RKO (cell line): ENCODE measurements at regions not wholly inside any gene's neighbourhood (a gene's known extent, or its start where the extent isn't known, plus 50 kb on each side); places are given as distances from the start of the nearest gene placed in this dataset.

Source experiments
- DNase-seq: peaks from one replicate; pipeline ENCODE4 v3.0.0-alpha.2; 2016; ENCODE audit warnings: low spot score

GRCh38 chr4:130336585-130337217, 1240.7 kb downstream of the C4orf33 start:
- peak; percentile 46 for DNase-seq

DNA sequence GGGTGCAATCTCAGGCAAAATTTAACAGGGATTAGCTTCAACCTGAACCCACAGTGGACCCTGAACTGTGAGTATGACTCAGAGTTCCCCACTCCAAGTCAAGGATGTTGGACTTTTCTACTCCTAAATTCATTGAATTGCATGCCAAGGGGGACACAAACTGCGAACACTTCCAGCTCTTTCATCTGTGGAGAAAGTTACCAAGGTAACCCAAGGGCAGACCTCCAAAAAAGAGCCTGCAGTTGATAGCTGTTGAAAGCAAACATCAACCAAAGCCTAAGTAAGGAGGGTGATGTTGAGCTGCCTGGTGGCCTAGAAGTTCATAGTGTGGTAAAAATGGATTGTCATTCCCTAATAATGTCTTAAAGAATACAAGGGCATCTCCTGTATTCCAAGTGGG, 1242.9 kb downstream of the C4orf33 start:
- no peak for DNase-seq

- no peak for DNase-seq
Measured at GRCh38 chr4:130349745-130350144, 1253.8 kb downstream of the C4orf33 start.

GRCh38 chr4:130356873-130357272, 1260.9 kb downstream of the C4orf33 start:
- no peak for DNase-seq

GRCh38 chr4:130359542-130359941, 1263.6 kb downstream of the C4orf33 start:
- peak; percentile 57 for DNase-seq

GRCh38 chr4:130361616-130362015, 1265.7 kb downstream of the C4orf33 start:
- no peak for DNase-seq

DNA sequence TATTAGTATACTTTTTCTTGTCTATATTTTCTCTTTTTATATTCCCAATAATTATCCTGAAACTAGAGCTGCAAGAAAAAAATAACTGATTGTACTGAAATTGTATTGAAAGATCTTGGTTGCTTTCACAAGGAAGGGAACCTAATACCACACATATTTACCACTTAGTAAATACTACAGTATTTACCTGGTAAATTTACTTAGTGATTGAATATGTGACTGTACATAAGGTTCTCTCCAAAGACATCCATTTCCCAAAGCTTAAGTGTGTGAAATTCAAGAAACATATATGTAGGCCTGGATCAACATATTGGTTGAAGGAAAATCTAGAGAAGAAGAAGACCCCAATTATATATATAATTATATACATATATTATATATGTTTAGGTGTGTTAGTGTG, 1272.7 kb downstream of the C4orf33 start:
- DNase-seq, result no peak

GRCh38 chr4:130393231-130393630, 1297.3 kb downstream of the C4orf33 start:
- no peak for DNase-seq

- no peak for DNase-seq
Measured at GRCh38 chr4:130393642-130394041, 1297.7 kb downstream of the C4orf33 start.

GRCh38 chr4:130395871-130396270, 1299.9 kb downstream of the C4orf33 start:
- DNase-seq, result peak; percentile 83

GRCh38 chr4:130403221-130403620, 1307.3 kb downstream of the C4orf33 start:
- no peak for DNase-seq

DNA sequence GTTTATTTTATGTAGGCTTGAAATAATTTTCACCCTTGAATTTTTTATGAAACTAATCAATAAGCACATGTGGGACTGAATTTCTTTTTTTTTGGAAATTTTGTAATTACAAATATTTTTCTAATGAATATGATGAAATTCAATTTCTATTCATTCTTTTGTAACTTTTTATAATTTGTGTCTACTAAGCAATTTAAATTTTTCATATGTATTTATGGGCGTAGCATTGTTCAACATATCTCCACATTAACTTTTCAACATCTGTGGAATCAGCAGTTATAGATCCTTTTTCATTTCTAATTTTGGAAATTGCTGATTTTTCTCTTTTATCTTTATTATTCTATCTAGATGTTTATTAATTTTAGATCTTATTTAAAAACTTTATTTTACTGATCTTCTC, 1320.3 kb downstream of the C4orf33 start:
- no peak for DNase-seq

DNA sequence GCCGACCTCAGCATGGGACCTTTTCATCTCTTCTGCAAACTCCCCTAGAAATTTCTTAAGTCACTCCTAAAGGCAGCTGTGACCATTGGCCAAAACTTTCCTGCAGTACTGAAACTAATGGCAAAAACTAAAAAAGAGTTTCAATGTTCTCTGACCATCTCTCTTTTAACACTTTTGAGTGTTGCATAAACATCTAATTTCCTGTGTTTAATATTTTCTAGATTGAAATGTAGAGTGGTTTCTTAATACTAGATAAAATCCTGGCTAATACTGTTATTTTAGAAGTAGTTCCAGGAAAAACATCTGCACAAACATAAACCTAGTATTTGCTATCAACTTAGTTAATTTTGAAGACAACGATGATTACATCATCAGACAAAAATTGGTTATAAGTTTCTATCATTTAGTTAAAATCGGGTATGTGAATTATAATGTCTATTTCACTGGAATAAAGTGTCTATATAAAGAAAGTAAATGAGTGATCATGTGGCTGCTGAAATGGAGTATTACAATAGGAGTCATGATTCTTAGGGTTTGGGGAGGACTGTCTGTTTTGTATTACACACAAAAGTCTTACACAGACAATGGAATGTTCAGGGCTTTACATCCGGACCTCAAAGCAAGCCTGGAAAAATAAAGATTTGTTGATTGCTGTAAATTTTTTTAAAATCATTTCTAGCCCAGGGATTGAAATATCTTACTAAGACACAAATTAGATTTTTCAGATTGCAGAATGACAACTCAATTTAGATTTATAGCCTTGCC, 1323.4 kb downstream of the C4orf33 start:
- no peak for DNase-seq

DNA sequence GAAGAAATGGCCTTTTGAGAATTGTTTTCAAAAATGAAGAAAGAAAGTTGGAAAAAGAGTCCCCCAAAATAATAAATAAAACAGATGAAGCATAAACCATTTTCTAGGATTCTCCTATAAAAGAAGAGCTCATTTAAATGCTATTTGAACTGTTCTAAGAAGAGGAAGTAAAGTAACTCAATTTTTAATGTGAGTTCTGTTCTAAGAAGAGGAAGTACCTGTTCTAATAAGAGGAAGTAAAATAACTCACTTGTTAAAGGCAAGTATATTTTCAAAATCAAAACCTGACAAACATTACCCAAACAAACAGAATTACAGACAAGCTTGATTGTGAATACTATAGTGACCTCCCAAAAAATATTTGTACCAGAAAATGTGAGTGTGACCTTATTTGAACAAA, 1326.3 kb downstream of the C4orf33 start:
- DNase-seq, result no peak

GRCh38 chr4:130424211-130424610, 1328.3 kb downstream of the C4orf33 start:
- peak; percentile 16 for DNase-seq

DNA sequence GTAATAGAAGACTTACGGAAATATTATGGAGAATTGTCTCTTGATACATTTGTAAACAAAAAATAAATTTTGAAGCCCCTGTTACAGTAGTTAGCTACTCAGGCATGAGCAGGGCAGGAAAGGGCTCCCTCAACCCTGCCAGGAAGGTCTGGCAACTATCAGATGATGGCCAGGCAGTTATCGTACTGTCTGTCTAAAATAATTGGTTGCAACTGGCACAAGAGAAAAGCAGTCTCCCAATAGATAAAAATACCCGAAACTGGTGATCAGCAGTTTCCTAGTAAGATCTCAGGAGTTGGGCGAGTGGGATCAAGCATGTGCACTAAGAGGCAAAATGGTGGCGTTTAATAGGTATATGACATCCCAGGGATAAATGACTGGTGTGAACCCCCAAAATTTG, 1336.3 kb downstream of the C4orf33 start:
- no peak for DNase-seq

DNA sequence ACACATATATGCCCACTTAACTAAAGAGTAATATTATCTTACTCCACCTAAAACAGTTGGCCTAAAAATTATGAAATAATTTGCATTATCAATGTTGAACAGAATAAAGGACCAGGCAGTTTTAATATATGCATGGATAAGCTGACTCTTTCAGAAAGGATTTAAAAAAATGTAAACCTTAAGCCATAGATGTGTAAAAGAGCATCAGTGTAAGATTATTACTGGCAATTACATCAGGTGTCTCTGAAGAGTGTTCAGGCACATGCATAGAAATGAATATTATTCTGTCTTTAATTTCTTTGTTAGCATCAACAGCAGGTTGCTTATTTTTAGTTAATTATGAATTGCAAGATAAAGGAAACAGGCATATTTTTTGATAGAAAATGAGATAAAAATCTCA, 1353.8 kb downstream of the C4orf33 start:
- no peak for DNase-seq

GRCh38 chr4:130468340-130468739, 1372.4 kb downstream of the C4orf33 start:
- DNase-seq, result no peak

DNA sequence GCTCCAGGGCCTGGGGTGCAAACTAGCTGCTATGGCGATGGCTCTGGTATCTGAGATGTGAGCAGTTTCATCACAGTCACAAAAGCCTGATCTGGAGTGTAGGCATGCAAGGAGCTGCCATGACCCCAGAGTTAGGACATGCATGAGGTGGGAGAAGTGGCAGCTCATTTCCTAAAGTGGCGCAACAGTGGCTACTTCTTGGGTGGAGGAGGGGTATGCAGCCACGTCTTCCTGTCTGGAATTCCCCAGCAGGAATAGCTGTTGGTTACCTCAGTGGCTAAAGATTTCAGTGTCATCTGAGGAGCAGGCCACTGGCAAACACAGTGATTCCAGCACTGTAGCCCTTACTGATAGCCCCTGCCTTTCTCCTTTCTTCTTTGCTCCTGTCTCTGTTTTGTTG, 1382.5 kb downstream of the C4orf33 start:
- no peak for DNase-seq

DNA sequence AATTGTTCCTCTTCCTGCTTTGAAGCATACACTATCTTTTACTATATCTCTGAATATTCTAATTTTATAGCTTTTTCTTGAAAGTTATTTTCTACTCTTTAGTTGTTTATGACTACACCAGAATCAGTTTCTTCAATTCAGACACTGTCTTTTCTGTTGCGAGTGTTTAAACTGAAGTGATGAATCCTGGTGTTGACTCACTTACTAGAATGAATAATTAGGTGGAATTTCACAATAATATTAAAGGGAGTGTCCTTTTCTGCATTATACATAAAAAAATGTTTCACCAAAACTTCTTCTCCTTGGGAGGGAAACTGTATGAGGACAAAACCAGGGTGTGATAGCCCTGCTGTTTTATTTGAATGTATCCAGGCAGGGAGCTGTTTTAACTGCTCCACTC, 1383.1 kb downstream of the C4orf33 start:
- no peak for DNase-seq

GRCh38 chr4:130479674-130480073, 1383.7 kb downstream of the C4orf33 start:
- DNase-seq, result no peak

DNA sequence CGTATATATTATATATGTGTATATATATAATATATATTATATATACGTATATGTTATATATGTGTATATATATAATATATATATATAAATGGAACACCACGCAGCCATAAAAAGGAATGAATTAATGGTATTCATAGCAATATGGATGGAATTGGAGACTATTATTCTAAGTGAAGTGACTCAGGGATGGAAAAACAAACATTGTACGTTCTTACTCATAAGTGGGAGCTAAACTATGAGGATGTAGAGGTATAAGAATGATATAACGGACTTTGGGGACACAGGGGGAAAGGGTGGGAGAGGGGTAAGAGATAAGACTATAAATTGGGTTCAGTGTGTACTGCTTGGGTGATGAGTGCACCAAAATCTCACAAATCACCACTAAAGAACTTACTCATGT, 1388.9 kb downstream of the C4orf33 start:
- DNase-seq, result no peak

GRCh38 chr4:130485371-130485770, 1389.4 kb downstream of the C4orf33 start:
- DNase-seq, result no peak

DNA sequence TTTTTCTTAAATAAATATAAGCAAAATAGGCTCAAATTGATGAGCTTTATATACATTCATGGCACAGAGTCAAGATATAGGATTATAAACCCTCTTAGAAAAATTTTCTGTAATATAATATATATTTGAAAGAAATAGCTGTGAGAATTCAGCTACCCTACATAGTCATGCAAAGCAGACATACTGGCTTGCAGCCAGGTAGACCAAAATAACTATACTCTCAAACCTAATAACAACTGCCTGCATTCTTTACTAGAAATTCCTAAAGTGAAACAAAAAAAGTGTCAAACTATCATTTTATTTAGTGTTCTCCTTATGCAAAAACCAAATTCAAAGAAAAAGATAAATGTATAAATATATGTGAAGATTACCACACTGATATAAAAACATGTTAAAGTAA, 1390.2 kb downstream of the C4orf33 start:
- no peak for DNase-seq
